Esophagus squamous epithelium (tissue), 5 donors: ENCODE measurements at regions not wholly inside any gene's neighbourhood (a gene's known extent, or its start where the extent isn't known, plus 50 kb on each side); places are given as distances from the start of the nearest gene placed in this dataset.
"Not testable (repeated sequence)": the region's sequence is repeated elsewhere in the genome, so short reads cannot be mapped to it uniquely, and the experiment has no call there.

Experiments
- DNase-seq: peaks from one replicate; lab custom pipeline; 2025; lab: John Stamatoyannopoulos, UW
- H3K27ac ChIP-seq, 4 donors: fragments of 200-600 bp; sonication (generic); one replicate each; pipeline ENCODE4 v1.5.1; 2016 to 2019; ENCODE audit warnings: mild to moderate bottlenecking in 1 of 4
- H3K27me3 ChIP-seq, 4 donors: fragments of 200-600 bp; sonication (generic); 1 replicate in 3 of 4; 2 replicates in 1 of 4; pipeline versions ENCODE4 v1.5.1 to v1.6.0; 2017 to 2021; ENCODE audit warnings: antibody characterized with exemption in 1 of 4
- H3K36me3 ChIP-seq, 3 donors: fragments of 200-600 bp; sonication (generic); one replicate each; pipeline ENCODE4 v1.5.1; 2016 to 2019
- H3K4me1 ChIP-seq, 3 donors: fragments of 200-600 bp; sonication (generic); one replicate each; pipeline ENCODE4 v1.5.1; 2017 to 2019
- H3K4me3 ChIP-seq, 4 donors: fragments of 200-600 bp; sonication (generic); 1 replicate in 3 of 4; 2 replicates in 1 of 4; pipeline ENCODE4 v1.5.1; 2016 to 2019; ENCODE audit warnings: mild to moderate bottlenecking in 2 of 4, moderate library complexity in 1 of 4
- H3K9me3 ChIP-seq, 3 donors: fragments of 200-600 bp; sonication (generic); one replicate each; pipeline ENCODE4 v1.5.1; 2016 to 2019
- CTCF ChIP-seq, 6 experiments: fragments of 450-650 bp in 4 of 6; fragments of 200-600 bp in 2 of 6; sonication (generic) in 2 of 6; IDR thresholded peaks; one replicate each; pipeline ENCODE4 v1.5.1; 2016 to 2019; ENCODE audit warnings: antibody characterized with exemption in 6 of 6, mild to moderate bottlenecking in 4 of 6, moderate library complexity in 4 of 6
- POLR2A ChIP-seq, 4 donors: fragments of 450-650 bp; IDR thresholded peaks; one replicate each; pipeline ENCODE4 v1.6.1; 2017; ENCODE audit warnings: antibody characterized with exemption in 4 of 4, mild to moderate bottlenecking in 4 of 4, moderate library complexity in 3 of 4
- WGBS, 2 donors: methylation state at CpG; one replicate each; pipeline ENCODE4 v1.1.5; 2018; 5-methylcytosine and 5-hydroxymethylcytosine counted together
- intact Hi-C: fragments of 100-400 bp; cut with DNase I; formaldehyde crosslinking; loops from one replicate; pipeline ENCODE4 v1.15.0; 2022
- donor health status: DM: yes; HTN: yes; CAD: no.

DNA sequence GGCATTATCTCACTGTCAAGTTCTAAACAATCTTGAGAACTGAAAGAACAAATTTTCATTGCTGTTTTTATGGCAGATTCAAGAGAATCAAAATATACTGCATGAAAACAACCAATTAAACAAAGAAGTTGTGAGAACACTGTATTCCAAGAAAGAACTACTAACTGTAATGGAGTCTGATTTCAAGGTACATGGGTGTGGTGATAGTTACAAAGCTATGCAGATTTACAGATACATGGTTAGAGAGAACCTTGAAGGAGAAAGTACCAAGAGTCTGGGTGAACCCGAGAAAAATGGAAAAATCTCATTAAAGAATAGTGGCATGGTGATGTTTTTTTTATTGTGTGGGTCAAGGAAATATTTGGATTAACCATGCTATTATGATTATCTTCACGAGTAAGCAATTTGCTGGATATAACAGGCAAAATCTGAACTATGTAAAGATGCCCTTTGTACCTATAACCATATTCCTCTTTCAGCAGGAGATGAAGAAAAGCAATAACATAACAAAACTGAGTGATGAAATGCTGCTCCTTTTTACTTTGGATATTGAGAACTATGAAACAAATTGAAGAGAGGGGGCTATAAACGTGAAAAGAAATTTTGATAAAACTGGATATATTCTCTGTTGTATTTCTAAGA, 100.4 kb downstream of the PLSCR2 start:
- Histone ChIP-seq H3K27me3 (no peaks in the 10 kb centered on the region), H3K4me3 (no peak overlapping the region), H3K9me3 (no peaks in the 10 kb centered on the region), H3K4me1 (peaks cover 0 to 4% (median 0%) of the 10 kb centered on the region in 3 donors), H3K36me3 (no peaks in the 10 kb centered on the region), H3K27ac (no peak overlapping the region)
- TF ChIP-seq POLR2A (IDR thresholded peaks at IDR 0.05) = no peak
- TF ChIP-seq CTCF (IDR thresholded peaks at IDR 0.05) = no peak
- no peak for DNase-seq
- WGBS, 2 donors = 65 to 70% methylated on average over 3 of the region's 3 CpGs
- intact Hi-C loops = no loop called here

DNA sequence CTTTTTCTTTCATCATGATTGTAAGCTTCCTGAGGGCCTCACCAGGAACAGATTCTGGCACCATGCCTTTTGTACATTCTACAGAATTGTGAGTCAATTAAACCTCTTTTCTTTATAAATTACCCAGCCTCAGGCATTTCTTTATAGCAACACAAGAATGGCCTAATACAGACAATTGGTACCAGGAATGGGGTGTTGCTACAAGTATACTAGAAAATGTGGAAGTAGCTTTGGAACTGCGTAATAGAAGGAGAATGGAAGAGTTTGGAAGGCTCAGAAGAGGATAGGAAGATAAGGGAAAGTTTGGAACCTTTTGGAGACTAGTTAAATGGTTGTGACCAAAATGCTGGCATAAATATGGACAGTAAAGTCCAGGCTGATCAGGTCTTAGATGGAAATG, 108.9 kb upstream of the PLSCR4 start:
- H3K27ac ChIP-seq = no peak overlapping the region

DNA sequence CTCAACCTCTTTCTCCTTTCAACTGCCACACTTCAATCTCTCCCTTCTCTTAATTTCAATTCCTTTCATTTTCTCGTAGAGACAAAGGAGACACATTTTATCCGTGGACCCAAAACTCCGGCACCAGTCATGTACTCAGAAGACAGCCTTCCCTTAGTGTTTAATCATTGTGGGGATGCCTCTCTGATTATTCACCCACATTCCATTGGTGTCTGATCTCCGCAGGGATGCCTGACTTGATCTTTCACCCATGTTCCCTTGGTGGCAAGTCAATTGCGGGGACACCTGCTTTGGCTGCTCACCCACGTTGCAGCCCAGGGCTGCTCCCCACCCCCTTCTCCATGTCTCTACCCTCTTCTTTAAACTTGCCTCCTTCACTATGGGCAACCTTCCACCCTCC, 103.5 kb upstream of the PLSCR4 start:
- H3K27me3 ChIP-seq, intact Hi-C loops: not testable (repeated sequence)
- WGBS, 2 donors = 77 to 83% methylated on average over 6 of the region's 6 CpGs

More for the DNA sequence above, 108.9 kb upstream of the PLSCR4 start:
- H3K4me3 ChIP-seq = no peak overlapping the region
- no peak for DNase-seq
- H3K27me3 ChIP-seq = no peaks in the 10 kb centered on the region
- WGBS, 2 donors = 46 to 64% methylated on average over 1 of the region's 1 CpG
- peaks cover 0 to 10% (median 5%) of the 10 kb centered on the region in 3 donors for H3K9me3 ChIP-seq
- TF ChIP-seq POLR2A (IDR thresholded peaks at IDR 0.05) (no peak), CTCF (IDR thresholded peaks at IDR 0.05) (no peak)
- no peaks in the 10 kb centered on the region for H3K36me3 ChIP-seq
- no peaks in the 10 kb centered on the region for H3K4me1 ChIP-seq
- intact Hi-C loops = no loop called here

DNA sequence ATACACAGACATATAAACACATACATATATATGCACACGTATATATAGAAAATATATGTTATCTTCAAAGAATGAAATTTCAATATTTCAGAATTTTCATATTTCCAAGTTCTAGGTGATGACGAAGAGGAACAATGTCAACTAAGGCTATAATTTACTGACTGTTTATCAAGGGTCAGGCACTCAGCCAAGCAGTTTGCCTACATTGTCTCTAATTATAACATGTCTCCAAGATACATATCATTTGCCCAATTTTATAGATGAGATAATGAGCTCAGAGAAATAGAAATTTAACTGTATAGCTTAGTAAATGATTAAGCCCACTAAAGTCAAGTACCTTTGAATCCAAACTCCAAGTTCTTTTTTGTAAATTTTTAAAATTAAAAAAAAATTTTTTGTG, 99.9 kb upstream of the PLSCR4 start:
- no peak for DNase-seq
- Histone ChIP-seq H3K4me3 (no peak overlapping the region), H3K27me3 (no peaks in the 10 kb centered on the region), H3K9me3 (no peaks in the 10 kb centered on the region), H3K27ac (no peak overlapping the region), H3K36me3 (no peaks in the 10 kb centered on the region), H3K4me1 (no peaks in the 10 kb centered on the region)
- 82 to 85% methylated on average over 2 of the region's 2 CpGs for WGBS, 2 donors
- TF ChIP-seq POLR2A (IDR thresholded peaks at IDR 0.05) (no peak), CTCF (IDR thresholded peaks at IDR 0.05) (no peak)
- intact Hi-C loops = no loop called here

More for the DNA sequence above, 103.5 kb upstream of the PLSCR4 start:
- H3K4me3 ChIP-seq, H3K4me1 ChIP-seq, H3K27ac ChIP-seq, H3K9me3 ChIP-seq, H3K36me3 ChIP-seq, DNase-seq: not testable (repeated sequence)

- Histone ChIP-seq H3K27ac (no peak overlapping the region), H3K27me3 (no peaks in the 10 kb centered on the region), H3K9me3 (no peaks in the 10 kb centered on the region), H3K4me1 (no peaks in the 10 kb centered on the region), H3K36me3 (no peaks in the 10 kb centered on the region), H3K4me3 (no peak overlapping the region)
- DNase-seq = no peak
- TF ChIP-seq POLR2A (IDR thresholded peaks at IDR 0.05) (no peak), CTCF (IDR thresholded peaks at IDR 0.05) (no peak)
- intact Hi-C loops = no loop called here
- 65 to 66% methylated on average over 2 of the region's 2 CpGs for WGBS, 2 donors
Observed at GRCh38 chr3:146345900-146346299, 95.0 kb upstream of the PLSCR4 start.

DNA sequence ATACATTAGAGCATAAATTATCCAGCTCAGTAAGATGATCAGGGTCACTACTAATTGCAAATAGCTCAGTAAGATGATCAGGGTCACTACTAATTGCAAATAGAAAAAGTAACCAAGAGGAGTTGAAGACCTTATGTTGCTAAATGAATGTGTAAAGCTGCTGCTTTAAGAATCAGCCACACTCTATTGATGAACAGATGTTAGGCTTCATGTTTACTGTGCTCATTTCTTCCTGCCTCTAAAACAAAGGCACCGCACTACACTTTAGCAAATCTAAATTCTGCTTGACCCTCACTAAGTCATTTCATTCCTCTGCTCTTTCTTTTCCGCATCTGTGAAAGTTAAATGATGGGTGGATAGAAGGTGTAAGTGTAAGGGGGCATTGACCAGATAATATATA, 92.6 kb upstream of the PLSCR4 start:
- H3K9me3 ChIP-seq = no peaks in the 10 kb centered on the region
- no peaks in the 10 kb centered on the region for H3K36me3 ChIP-seq
- H3K27me3 ChIP-seq = no peaks in the 10 kb centered on the region
- 36 to 73% methylated on average over 2 of the region's 2 CpGs for WGBS, 2 donors
- DNase-seq = no peak
- TF ChIP-seq POLR2A (IDR thresholded peaks at IDR 0.05) (no peak), CTCF (IDR thresholded peaks at IDR 0.05) (no peak)
- intact Hi-C loops = no loop called here
- no peaks in the 10 kb centered on the region for H3K4me1 ChIP-seq
- H3K27ac ChIP-seq = no peak overlapping the region
- H3K4me3 ChIP-seq = no peak overlapping the region
